HG03575 (cell line): ENCODE measurements at regions not wholly inside any gene's neighbourhood (a gene's known extent, or its start where the extent isn't known, plus 50 kb on each side); places are given as distances from the start of the nearest gene placed in this dataset.

ENCODE experiments used
- ATAC-seq: cut with Tn5 transposase; IDR thresholded peaks from one replicate; pipeline ENCODE4 v1.9.1; 2021; ENCODE audit not compliant: unreplicated experiment, insufficient number of reproducible peaks, low FRiP score; ENCODE audit errors: extremely low read depth

- ATAC-seq: no peak
Measured at GRCh38 chr2:204416236-204416635, 129.0 kb upstream of the PARD3B start.

- ATAC-seq: no peak
Measured at GRCh38 chr2:204425821-204426220, 119.5 kb upstream of the PARD3B start.

- ATAC-seq: no peak
Measured at GRCh38 chr2:204428675-204429074, 116.6 kb upstream of the PARD3B start.

- no peak for ATAC-seq
Measured at GRCh38 chr2:204431529-204431928, 113.7 kb upstream of the PARD3B start.

- no peak for ATAC-seq
Measured at GRCh38 chr2:204432196-204432595, 113.1 kb upstream of the PARD3B start.

GRCh38 chr2:204434660-204435462 is 110.4 kb upstream of the PARD3B start:
- no peak for ATAC-seq

- ATAC-seq: no peak
Measured at GRCh38 chr2:204436230-204436629, 109.0 kb upstream of the PARD3B start.

GRCh38 chr2:204437408-204437807 is 107.9 kb upstream of the PARD3B start:
- ATAC-seq: no peak

GRCh38 chr2:204437815-204438756 is 107.2 kb upstream of the PARD3B start:
- no peak for ATAC-seq

GRCh38 chr2:204441316-204441715 is 104.0 kb upstream of the PARD3B start:
- no peak for ATAC-seq

GRCh38 chr2:204445149-204445548 is 100.1 kb upstream of the PARD3B start:
- ATAC-seq: no peak

GRCh38 chr2:204447722-204448121 is 97.6 kb upstream of the PARD3B start:
- ATAC-seq: no peak

GRCh38 chr2:204449977-204450376 is 95.3 kb upstream of the PARD3B start:
- no peak for ATAC-seq

- ATAC-seq: no peak
Measured at GRCh38 chr2:204451766-204452165, 93.5 kb upstream of the PARD3B start.

GRCh38 chr2:204452464-204453023 is 92.7 kb upstream of the PARD3B start:
- no peak for ATAC-seq

- ATAC-seq: no peak
Measured at GRCh38 chr2:204453730-204454167, 91.5 kb upstream of the PARD3B start.

- no peak for ATAC-seq
Measured at GRCh38 chr2:204454672-204455380, 90.4 kb upstream of the PARD3B start.

- no peak for ATAC-seq
Measured at GRCh38 chr2:204468746-204469429, 76.4 kb upstream of the PARD3B start.
